ENCODE measurements at regions not wholly inside any gene's neighbourhood (a gene's known extent, or its start where the extent isn't known, plus 50 kb on each side); places are given as distances from the start of the nearest gene placed in this dataset.

- no peak overlapping the region for H3K27ac ChIP-seq (ENCODE audit: insufficient read length, low read depth, low read length)
- no peak overlapping the region for H3K23ac ChIP-seq (ENCODE audit: insufficient read length, low read depth, low read length)
- H4K5ac ChIP-seq (ENCODE audit: insufficient read length, low read depth, low read length) = no peak overlapping the region
- H2BK15ac ChIP-seq (ENCODE audit: low read depth, low read length) = no peak overlapping the region
- H3K27ac Mint-ChIP-seq = no peak overlapping the region
- no peaks in the 10 kb centered on the region for H3K79me1 ChIP-seq (ENCODE audit: insufficient read depth, low read depth, low read length, poor library complexity, severe bottlenecking)
- no peaks in the 10 kb centered on the region for H3K27me3 ChIP-seq (ENCODE audit: insufficient read depth, low read length)
- no peak overlapping the region for H3K14ac ChIP-seq (ENCODE audit: insufficient read depth, low read length)
- no peaks in the 10 kb centered on the region for H3K79me2 ChIP-seq (ENCODE audit: insufficient read depth, low read length)
- no peaks in the 10 kb centered on the region for H4K20me1 ChIP-seq (ENCODE audit: control insufficient read depth, insufficient read depth, insufficient read length)
- no peaks in the 10 kb centered on the region for H3K4me1 ChIP-seq (ENCODE audit: insufficient read depth, low read length)
- no peak overlapping the region for H2AFZ ChIP-seq (ENCODE audit: low read length)
- no peak for DNase-seq
- no peak overlapping the region for H3K18ac ChIP-seq (ENCODE audit: insufficient read length, low read depth, low read length)
- H4K8ac ChIP-seq (replicated peaks; ENCODE audit: insufficient read length, low read depth, low read length) = no peak overlapping the region
- H3K23me2 ChIP-seq (ENCODE audit: insufficient read length, low read depth, low read length, poor library complexity, severe bottlenecking) = no peaks in the 10 kb centered on the region
- H2AK5ac ChIP-seq (ENCODE audit: insufficient read length, low read length) = no peak overlapping the region
- no peak overlapping the region for H2BK120ac ChIP-seq (ENCODE audit: low read depth, low read length, poor library complexity, severe bottlenecking)
- H2BK12ac ChIP-seq (ENCODE audit: insufficient read length, low read depth, low read length) = no peak overlapping the region
- no peak overlapping the region for H3T11ph ChIP-seq (ENCODE audit: low read length)
- H3K56ac ChIP-seq (ENCODE audit: insufficient read length, low read depth, low read length) = no peak overlapping the region
- no peaks in the 10 kb centered on the region for H3K9me3 ChIP-seq (ENCODE audit: control insufficient read depth, low read depth, low read length)
- no peak overlapping the region for H2BK20ac ChIP-seq (ENCODE audit: low read depth, low read length, poor library complexity, severe bottlenecking)
- no peaks in the 10 kb centered on the region for H3K36me3 Mint-ChIP-seq (ENCODE audit: insufficient read depth in 1 of 3, low read depth in 3 of 3)
- no peak overlapping the region for H3K4ac ChIP-seq (ENCODE audit: low read depth, low read length)
- H2BK5ac ChIP-seq (ENCODE audit: insufficient read length, low read length) = no peak overlapping the region
- no CpG with 5 or more reads among the region's 3 CpGs for WGBS (ENCODE audit: extremely low coverage, insufficient read length, low lambda C conversion rate)
- no peak overlapping the region for H4K91ac ChIP-seq (ENCODE audit: insufficient read length, low read depth, low read length)
- H3K9me3 Mint-ChIP-seq = no peaks in the 10 kb centered on the region
- no peak for TF ChIP-seq CTCF (conservative IDR thresholded peaks at IDR 0.05)
- H3K27me3 Mint-ChIP-seq (ENCODE audit: low read depth) = no peaks in the 10 kb centered on the region
- 0 out of 4 replicates have a peak, but pooled peaks cover 2 to 6% of the 10 kb centered on the region in 2 experiments for H3K4me1 Mint-ChIP-seq
- no peak overlapping the region for H3K4me3 Mint-ChIP-seq
- no peak overlapping the region for H3K4me2 ChIP-seq (ENCODE audit: insufficient read depth, insufficient read length, low read length)
- no peak overlapping the region for H3K9ac ChIP-seq (ENCODE audit: extremely low read depth, insufficient read length, low read length)
Observed at GRCh38 chr1:60987904-60988303, 94.5 kb upstream of the NFIA start.
